ENCODE measurements at regions not wholly inside any gene's neighbourhood (a gene's known extent, or its start where the extent isn't known, plus 50 kb on each side); places are given as distances from the start of the nearest gene placed in this dataset.

DNA sequence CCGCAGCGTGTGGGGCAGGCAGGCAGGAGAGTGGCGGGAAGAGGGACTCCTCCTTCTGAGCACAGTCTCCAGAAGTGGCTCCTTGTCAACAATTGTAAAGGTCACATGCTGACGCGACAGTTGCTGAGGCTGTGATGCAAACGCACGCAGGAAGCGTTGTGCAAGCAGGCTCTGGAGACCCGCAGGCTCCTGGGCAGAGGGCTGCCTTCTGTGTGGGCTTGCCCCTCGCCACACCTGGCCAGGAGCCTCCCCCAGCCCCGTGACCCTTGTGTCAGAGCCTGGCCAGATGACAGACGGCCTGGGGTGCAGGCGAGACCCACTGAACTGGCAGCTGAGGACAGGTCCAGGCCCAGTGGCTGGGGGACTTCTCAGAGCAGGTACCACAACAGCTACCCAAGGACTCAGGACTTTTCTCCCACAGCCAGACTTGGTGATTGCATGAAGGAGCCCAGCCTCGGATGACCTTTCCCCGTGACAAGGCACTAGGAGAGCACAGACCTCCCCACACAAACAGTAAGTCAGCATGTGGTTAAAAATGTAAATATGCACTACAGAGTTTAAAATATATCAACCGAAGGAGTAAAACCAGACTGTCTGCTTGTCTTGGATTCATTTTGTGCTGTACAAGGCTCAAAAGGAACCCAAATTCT, 222.1 kb upstream of the RREB1 start:
- 59 to 63% (median 63%) methylated on average over 16 of the region's 16 CpGs for WGBS, 3 donors
- TF ChIP-seq, protein P1, sequence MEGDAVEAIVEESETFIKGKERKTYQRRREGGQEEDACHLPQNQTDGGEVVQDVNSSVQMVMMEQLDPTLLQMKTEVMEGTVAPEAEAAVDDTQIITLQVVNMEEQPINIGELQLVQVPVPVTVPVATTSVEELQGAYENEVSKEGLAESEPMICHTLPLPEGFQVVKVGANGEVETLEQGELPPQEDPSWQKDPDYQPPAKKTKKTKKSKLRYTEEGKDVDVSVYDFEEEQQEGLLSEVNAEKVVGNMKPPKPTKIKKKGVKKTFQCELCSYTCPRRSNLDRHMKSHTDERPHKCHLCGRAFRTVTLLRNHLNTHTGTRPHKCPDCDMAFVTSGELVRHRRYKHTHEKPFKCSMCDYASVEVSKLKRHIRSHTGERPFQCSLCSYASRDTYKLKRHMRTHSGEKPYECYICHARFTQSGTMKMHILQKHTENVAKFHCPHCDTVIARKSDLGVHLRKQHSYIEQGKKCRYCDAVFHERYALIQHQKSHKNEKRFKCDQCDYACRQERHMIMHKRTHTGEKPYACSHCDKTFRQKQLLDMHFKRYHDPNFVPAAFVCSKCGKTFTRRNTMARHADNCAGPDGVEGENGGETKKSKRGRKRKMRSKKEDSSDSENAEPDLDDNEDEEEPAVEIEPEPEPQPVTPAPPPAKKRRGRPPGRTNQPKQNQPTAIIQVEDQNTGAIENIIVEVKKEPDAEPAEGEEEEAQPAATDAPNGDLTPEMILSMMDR (IDR thresholded peaks at IDR 0.05) = no peak
- H3K4me3 ChIP-seq = peak overlapping the region; percentile 48
- H3K4me1 ChIP-seq = peaks cover 17% of the 10 kb centered on the region
- H3K27ac ChIP-seq = peak overlapping the region; percentile 87
- intact Hi-C loops (cut with DNase I) = no loop called here
- peak; percentile 60 to 82 for DNase-seq
- ATAC-seq = peak; percentile 75 to 85 (median 83)
- H3K36me3 ChIP-seq (ENCODE audit: insufficient read depth in 1 of 2, low read depth in 1 of 2) = no peaks in the 10 kb centered on the region
- no peaks in the 10 kb centered on the region for H3K9me3 ChIP-seq
- H3K27me3 ChIP-seq (ENCODE audit: insufficient read depth in 3 of 3, low read length in 2 of 3) = no peaks in the 10 kb centered on the region

GRCh38 chr6:6886171-6886885, 221.4 kb upstream of the RREB1 start:
- ATAC-seq = peak in 3 of 4 donors; percentile 17 to 46 (median 34)
- Histone ChIP-seq H3K9me3 (no peaks in the 10 kb centered on the region), H3K4me3 (peak overlapping the region; percentile 48)

GRCh38 chr6:6886886-6887285, 220.9 kb upstream of the RREB1 start:
- Histone ChIP-seq H3K4me3 (no peak overlapping the region), H3K27me3 (ENCODE audit: insufficient read depth in 3 of 3, low read length in 2 of 3) (no peaks in the 10 kb centered on the region), H3K4me1 (peaks cover 29% of the 10 kb centered on the region), H3K9me3 (no peaks in the 10 kb centered on the region), H3K27ac (peak overlapping the region; percentile 87), H3K36me3 (ENCODE audit: insufficient read depth in 1 of 2, low read depth in 1 of 2) (no peaks in the 10 kb centered on the region)
- DNase-seq = peak in 1 of 2 donors; percentile 55
- peak in 1 of 4 donors; percentile 7 for ATAC-seq
- WGBS, 3 donors = 62 to 81% (median 62%) methylated on average over 9 of the region's 9 CpGs
- intact Hi-C loops (cut with DNase I) = no loop called here
- TF ChIP-seq, protein P1 (IDR thresholded peaks at IDR 0.05) = no peak

More at GRCh38 chr6:6886171-6886885, 221.4 kb upstream of the RREB1 start:
- H3K36me3 ChIP-seq (ENCODE audit: insufficient read depth in 1 of 2, low read depth in 1 of 2) = no peaks in the 10 kb centered on the region
- peak overlapping the region; percentile 87 for H3K27ac ChIP-seq
- intact Hi-C loops (cut with DNase I) = no loop called here
- no peaks in the 10 kb centered on the region for H3K27me3 ChIP-seq (ENCODE audit: insufficient read depth in 3 of 3, low read length in 2 of 3)
- TF ChIP-seq, protein P1 (IDR thresholded peaks at IDR 0.05) = no peak
- peaks cover 24% of the 10 kb centered on the region for H3K4me1 ChIP-seq
- 62 to 74% (median 67%) methylated on average over 13 of the region's 13 CpGs for WGBS, 3 donors
- peak in 1 of 2 donors; percentile 56 for DNase-seq

- WGBS, 3 donors = 78 to 86% (median 80%) methylated on average over 4 of the region's 4 CpGs
- intact Hi-C loops (cut with DNase I) = no loop called here
- Histone ChIP-seq H3K27me3 (ENCODE audit: insufficient read depth in 3 of 3, low read length in 2 of 3) (no peaks in the 10 kb centered on the region), H3K9me3 (no peaks in the 10 kb centered on the region), H3K4me1 (peaks cover 54% of the 10 kb centered on the region), H3K27ac (peak overlapping the region; percentile 92), H3K36me3 (ENCODE audit: insufficient read depth in 1 of 2, low read depth in 1 of 2) (no peaks in the 10 kb centered on the region), H3K4me3 (no peak overlapping the region)
- no peak for DNase-seq
- no peak for ATAC-seq
- TF ChIP-seq, protein P1 (IDR thresholded peaks at IDR 0.05) = no peak
Observed at GRCh38 chr6:6889601-6890000, 218.2 kb upstream of the RREB1 start.
